Kasumi-1 (cell line): ENCODE measurements at regions not wholly inside any gene's neighbourhood (a gene's known extent, or its start where the extent isn't known, plus 50 kb on each side); places are given as distances from the start of the nearest gene placed in this dataset.
"Not testable (repeated sequence)": the region's sequence is repeated elsewhere in the genome, so short reads cannot be mapped to it uniquely, and the experiment has no call there.

Experiments used
- DNase-seq, 2 experiments: peaks; one replicate each; lab custom pipeline; 2025; lab: John Stamatoyannopoulos, UW

DNA sequence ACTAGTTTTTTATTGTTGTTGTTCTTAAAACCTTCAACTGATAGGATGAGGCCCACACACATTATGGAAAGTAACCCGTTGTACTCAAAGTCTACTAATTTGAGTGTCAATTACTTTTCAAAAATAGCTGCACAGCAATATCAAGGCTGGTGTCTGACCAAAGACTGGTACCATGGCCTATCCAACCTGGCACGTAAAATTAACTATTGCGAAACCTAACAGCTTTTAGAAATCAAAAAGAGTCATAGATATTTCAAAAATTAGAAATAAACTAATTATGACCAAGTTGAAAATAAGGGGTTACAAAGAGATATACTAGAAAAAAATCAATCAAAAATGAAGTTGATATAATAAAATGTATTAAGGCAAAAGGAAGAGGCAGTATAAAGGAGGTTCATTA lies 501.5 kb upstream of the SLC8A1 start:
- DNase-seq = no peak

DNA sequence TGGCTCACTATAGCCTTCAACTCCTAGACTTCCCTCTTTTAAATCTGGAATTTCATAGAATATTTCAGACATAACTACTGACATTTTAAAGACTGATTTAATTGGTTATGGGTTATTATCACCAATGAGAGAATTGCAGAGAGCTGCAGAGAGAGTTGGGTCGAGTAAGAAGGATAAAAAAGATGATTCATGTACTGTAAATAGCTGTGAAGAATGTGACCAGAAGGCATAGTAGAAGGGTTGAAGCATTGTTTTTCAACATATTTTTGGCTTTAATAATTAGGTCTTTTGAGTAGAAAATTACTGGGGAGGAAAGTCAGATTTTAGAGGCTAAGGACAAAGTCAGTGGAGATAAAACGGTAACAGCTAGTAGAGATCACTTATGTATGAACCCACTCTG lies 503.2 kb upstream of the SLC8A1 start:
- DNase-seq = no peak

DNA sequence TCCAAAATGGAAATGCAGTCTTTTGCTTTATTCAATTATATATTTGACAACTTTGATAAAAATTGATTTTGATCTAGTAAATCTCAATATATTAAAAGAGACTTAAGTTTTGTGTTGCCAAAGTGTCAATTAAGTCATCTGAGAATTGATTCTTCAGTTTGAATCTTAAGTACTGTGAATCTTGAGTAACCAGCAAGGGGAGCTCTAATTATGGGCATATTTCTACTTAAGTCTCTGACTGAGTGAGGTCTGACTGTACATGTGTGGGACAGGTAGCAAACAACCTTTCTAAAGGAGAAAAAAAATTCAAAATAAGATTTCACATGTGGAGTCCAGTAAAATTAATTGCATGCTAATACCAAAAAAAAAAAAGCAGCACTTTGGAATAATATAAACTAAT lies 503.7 kb upstream of the SLC8A1 start:
- peak; percentile 13 to 28 for DNase-seq

DNA sequence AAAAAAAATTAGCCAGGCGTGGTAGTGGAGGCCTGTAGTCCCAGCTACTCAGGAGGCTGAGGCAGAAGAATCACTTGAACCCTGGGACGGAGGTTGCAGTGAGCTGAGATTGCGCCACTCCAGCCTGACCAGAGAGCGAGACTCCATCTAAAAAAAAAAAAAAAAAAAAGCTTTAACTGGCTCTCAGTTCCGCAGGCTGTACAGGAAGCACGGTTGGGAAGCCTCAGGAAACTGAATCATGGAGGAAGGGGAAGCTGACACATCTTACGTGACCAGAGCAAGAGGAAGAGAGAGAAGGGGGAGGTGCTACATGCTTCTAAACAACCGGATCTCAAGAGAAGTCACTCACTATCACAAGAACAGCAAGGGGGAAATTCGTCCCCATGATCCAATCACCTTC lies 505.6 kb upstream of the SLC8A1 start:
- DNase-seq = peak; percentile 94 to 96

DNA sequence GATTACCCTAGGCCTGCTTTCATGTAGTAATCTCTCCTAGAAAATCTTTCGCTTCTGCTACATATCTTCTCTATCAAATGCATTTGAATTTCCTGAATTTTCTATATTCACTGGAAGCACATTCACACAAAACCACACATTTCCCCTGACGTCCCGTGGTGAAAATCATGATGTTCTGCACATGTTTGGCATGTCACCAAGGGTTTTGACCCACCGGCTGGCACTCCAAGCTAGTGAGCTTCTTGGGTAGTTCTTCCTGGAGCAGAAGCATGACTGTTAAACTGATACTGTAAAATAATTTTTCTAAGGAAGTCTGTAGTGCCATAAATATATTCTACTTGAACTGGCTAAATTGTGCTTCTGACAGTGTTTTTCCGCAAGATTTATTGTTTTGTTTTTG lies 510.1 kb upstream of the SLC8A1 start:
- DNase-seq = peak; percentile 29 to 33

DNA sequence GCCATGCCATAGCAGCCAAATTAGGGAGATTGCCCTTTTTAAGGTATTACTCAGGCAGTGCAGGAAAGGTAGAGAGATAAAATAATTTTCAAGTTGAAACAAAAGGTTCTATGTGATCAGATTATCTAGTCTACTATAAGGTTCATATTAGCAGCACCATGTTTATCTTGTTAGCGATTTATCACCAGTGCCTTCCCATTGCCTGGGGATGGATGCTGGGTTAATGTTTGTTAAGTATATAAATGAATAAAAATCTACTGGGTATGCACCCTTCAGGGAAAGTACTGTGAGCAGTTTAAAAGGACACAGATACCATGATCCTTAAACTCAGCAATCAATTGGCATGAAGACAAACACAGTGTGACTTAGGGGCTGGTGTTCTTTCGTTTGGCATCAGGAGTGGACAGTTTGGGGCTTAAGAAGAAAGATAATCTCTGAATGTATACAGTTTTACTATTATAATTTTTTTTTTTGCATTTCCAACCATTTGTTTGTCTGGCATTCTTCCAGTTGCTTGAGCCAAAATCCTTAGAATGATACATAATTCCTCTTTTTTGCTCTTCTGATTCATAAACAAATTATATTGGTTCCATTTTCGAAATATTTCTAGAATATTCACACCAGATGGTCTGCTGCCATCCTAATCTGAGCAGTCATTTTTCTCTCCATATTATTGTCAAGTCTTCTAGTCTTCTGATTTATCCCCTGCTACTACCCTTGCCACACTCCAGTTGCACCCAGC lies 512.8 kb upstream of the SLC8A1 start:
- DNase-seq = no peak

DNA sequence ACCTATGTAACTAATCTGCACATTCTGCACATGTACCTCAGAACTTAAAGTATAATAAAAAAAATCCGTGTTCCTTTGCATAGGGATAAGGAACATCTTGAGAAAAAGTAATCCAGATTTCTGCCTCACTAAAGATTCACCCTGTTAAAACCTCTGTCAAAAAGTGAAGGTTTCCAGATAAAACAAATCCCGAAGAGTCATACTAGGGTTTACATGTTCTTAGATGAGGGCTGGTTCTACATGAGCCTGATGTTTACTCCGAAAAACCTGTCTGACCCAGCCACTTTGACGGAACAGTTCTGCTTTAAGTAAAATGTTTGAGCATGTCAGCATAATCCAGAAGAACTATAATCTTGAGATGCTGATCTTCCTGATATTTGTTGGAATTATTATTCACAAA lies 515.6 kb upstream of the SLC8A1 start:
- no peak for DNase-seq

DNA sequence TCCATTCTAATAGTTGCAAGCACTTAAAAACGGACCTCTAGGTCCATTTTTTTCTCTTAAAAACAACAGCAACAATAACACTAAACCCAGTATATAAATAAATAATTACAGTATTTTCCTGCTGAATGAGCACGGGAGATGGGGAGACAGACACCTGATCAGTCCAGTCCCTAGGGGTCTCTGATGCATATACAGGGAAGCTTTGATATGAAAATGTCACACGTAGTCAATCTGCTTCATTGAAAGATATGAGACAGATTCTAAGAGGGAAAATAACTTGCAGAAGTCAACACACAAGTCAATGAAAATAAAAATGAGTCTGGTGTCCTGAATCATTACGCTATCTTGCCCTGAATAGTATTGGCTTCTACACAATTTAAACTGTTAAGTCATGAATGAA lies 523.3 kb upstream of the SLC8A1 start:
- DNase-seq = no peak

DNA sequence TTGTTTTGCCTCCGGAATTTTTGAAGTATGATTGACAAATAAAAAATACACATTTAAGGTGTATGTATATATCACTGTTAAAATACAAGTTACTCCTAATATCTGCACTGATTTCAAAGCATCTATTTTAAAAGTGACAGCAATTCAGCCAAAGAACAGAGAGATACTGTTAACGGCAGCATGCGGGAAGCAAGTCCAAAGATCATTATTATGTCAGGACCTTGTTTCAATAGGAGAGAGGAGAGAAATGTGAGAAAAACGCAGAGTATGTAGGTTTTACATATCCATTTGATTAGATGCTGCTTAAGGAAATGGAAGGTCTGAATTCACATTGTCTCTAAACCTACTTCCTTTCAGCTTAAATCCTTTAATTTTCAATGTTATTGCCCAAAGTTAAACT lies 545.5 kb upstream of the SLC8A1 start:
- DNase-seq = no peak

DNA sequence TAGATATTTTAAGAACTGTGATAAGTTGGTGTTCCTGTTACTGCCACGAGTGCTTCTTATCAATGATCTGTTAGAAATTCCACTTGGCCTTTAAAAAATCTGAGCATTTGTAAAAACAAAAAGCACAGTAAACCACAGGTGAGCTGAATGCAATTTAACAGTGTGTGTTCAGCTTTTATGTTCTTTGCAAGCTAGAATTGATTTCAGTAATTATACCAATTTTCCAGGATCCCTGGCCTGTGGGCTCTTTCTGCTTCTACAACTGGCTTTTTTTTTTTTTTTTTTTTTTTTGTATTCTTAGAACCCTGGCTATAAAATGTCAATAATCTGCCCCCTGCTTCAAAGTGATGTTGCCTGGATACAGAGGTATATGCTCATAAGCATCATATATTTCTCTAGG lies 548.5 kb upstream of the SLC8A1 start:
- no peak for DNase-seq

DNA sequence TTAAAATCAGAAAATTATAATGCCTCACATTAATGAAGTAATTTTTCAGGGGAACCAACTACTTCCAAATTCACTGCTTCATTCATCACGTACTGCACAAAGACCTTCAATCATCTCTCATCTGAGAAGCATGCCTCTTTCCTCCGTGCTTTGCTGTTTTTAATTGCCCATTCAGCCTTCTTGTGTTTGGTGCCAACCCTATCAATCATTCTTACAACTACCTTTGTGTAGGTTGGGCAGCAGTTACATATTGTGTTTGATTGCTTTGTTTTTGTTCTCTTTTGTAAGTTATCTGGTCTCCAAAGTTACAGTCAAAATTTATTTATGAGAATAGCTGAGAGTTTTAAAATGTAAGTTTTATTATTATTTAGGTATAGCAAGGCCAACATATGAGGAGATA lies 549.0 kb upstream of the SLC8A1 start:
- no peak for DNase-seq

DNA sequence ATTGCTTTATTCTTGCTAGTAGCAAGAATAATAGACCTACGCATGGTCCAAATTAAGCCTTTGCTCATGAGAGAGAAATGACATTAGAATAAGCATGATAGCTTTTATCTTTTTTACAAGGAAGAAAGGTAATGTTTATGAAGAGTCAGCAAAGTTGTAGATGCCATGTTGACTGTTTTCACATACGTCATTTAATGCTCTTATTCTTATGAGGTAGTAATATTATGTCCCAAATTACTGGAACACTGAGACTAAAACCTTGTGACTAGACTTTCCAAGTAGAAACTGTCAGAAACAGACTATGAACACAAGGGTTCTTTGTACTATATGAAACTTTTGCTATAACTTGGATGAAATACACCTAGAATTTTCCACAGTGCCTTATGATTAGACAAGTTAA lies 552.8 kb upstream of the SLC8A1 start:
- DNase-seq = no peak

DNA sequence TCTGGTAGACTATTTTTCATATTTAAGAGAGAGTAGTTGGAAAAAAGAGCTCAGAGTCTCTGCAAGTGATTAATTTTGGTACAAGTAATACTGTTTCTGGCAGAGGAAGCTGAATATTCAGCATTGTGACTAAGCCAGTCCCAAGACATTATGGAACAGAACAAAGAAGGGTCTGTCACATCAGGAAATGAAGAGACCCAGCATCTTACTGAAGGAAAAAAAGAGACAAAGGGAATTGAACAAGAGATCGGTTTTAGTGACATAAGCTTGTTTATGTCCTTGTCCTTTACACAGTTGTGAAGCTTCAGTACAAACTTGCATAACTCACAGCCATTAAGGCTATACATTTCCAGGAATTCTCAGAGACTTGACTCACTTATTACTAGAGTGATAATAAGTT lies 568.5 kb upstream of the SLC8A1 start:
- no peak for DNase-seq

DNA sequence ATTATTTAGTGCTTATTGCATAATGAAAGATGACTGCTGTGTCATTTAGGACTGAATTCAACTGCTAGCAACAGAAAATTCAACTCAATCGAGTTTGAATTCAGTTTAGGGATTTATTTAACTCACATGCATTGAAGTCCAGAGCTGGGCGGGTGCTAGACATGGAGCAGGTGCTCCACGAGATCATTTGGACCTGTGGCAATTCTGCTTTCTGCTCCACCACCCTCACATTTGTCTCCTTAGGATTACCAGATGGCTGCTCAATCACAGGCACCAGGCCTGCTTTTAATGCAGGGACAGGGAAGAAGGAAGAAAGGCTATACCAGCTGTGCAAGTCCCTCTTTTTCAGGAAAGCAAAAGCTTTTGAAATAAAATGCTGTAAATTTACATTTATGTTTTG lies 572.9 kb upstream of the SLC8A1 start:
- DNase-seq = no peak

DNA sequence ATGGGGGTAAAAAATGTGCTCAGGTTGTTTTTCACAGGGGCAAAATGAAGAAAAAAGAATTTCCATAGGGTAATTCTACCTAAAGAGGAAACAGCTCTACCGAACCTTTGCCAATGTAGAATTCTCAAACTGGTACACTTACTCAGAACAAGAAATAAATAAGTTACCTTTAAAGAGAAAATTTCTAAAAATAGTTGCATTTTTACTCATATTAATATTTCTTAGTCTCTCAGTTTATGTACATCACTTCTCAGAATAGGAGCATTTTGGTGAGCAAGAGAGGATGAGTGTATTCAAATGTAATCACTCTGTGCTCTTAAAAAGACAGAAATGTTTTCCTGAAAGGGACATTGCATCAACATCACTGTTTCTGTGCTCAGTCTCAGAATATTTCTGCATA lies 574.7 kb upstream of the SLC8A1 start:
- no peak for DNase-seq

DNA sequence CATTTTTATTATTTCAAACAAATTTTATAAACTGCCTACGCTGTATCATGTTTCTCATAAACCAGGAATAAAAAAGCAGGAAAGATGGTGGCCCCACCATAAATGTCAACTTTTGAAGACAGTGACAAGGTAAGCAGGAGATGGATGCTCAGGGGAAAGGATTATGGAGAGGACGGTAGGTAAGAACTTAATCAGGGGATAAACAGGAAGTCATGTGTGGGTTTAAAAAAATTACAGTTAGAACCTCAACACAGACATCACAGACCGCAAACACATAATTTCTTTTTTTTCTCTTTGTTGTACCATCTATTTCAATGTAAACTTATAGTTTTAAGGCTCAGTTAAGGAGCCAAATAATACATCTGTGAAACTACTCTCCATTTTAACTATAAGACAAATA lies 575.2 kb upstream of the SLC8A1 start:
- no peak for DNase-seq

DNA sequence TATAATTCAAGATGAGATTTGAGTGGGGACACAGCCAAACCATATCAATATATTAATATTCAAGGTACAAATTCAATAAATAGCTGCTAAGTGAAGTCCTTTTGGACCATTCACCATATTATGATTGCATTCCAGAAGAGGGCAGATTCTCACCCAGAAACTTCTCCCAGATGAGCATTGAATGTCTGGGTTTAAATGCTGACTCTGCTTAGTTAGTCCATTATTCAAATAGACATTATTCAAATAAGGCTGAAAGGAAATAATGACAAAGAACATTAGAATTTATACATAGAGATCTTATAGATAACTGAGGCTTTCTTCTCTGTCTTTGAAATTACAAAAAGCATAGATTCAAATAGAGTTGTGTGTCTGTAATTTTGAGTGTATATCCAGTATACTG lies 579.4 kb upstream of the SLC8A1 start:
- no peak for DNase-seq

DNA sequence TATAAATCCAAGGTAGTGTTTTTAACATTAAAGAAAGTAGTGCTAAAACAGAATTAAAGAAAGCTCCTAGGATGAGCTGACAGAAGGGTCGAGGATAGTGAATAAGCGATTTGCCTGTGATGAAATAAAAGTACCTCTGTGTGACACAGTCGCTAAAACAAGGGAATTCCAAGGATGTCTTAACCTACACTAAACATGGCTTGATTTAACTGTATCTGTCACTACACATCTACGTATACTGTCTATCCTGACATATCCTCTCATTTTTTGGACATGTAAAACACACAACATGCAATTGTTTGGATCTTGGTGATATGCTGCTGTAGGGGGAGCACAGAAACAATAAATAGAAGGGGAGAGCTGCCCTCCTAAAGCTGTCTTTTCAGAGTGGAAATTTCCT lies 580.8 kb upstream of the SLC8A1 start:
- DNase-seq = no peak

DNA sequence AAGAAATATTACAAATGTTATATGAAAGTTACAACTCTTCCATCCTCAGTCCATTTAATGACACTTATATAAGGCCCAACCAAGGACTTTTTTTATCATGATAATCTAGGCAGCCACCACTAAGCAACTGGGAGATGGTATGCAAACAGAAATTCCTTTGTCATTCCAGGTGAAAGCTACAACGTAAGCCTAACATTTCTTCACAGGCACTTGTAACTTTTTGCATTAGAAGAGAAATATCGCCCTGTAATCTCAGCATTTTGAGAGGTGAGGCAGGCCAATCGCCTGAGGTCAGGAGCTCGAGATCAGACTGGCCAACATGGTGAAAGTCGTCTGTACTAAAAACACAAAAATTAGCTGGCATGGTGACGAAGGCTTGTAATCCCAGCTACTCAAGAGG lies 581.2 kb upstream of the SLC8A1 start:
- DNase-seq = no peak

DNA sequence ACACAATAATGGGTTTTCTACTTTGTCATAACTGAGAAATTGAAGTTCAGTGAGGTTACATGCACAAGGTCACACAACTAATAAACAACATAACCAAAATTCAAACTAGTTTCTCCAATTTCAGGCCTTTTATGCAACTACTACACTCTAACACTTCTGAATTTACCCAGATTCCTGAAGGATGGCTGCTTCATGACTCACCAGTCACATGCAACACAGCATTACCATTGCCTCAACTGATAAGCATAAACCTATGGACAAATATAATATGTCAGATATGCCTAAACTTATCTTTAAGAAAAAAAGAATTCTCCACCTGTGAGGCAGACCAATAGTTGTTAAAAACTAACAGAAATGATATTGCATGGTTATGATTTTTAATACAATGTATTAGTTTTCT lies 586.5 kb upstream of the SLC8A1 start:
- no peak for DNase-seq

DNA sequence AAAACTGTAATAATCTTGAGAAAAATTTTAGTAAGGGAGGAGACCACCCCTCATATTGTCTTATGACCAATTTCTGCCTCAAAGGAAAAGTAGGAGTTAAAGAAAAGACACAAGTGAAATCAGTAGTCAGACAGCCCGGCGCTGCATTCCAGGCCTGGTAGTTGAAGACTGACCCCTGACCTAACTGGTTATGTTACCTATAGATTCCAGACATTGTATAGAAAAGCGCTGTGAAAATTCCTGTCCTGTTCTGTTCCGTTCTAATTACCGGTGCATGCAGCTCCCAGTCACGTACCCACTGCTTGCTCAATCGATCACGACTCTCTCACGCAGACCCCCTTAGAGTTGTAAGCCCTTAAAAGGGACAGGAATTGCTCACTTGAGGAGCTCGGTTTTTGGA lies 587.9 kb upstream of the SLC8A1 start:
- DNase-seq = not testable (repeated sequence)

DNA sequence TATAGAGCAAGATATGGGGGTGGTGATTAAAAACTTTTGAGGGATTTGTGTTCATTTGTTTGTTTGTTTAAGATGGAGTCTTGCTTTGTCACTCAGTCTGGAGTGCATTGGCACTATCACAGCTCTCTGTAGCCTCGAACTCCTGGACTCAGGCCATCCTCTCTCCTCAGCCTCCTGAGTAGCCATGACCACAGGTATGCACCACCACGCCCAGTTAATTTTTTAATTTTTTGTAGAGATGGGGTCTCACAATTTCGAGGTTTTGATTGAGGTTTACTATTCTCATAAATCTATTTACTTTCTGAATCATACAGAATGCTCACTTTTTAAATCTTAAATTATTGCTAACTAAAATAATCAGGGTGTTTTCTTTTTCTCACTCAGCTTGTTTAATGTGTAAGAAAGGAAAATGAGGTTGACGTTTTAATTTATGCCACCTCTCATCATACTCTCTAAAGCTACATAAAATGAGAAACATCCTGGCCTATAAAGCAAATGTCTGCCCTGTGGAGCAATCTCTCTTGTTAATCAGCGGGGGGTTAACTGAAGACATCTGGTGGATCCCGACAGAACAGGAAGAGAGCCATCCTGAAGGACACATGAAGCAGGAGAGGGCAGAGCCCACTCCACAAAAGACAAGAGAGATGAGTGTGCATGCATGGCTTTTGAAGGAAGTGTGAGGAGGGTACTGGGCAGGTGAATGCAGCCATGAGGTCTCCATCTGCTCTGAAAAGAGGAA lies 589.1 kb upstream of the SLC8A1 start:
- no peak for DNase-seq

DNA sequence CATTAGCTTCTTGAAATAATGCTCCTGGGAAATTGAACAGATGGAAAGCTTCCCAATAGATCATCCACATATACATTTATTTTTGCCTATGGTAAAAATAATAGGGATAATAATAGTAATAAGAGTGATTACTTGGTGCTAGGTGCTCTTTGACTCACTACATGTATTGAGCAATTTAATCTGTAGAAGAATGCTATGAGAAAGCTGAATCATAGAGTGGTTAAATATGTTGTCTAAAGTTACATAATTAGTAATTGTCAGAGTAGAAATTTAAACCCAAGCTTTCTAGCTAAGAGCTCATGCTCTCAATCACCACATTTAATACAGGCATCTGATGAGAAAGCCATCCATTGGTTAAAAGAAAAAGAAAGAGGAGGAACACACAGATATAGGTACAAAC lies 590.5 kb upstream of the SLC8A1 start:
- no peak for DNase-seq

DNA sequence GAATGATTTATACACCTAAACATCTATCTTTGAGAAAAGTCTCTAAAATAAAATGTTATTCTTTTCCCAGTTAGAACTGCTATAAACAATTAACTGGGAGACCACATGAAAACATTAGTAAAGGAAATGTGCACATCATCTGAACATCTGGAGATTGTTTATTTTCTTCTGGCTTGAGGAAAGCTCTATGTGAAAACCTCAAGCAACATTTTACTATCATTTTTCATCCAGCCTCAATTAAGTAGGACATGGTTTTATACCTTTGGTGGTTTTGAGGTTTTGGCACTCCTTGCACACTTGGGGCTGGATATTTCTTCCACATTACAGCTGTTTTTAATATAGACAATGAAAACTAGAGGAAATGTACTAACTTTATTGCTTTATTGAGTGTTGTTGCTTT lies 609.5 kb upstream of the SLC8A1 start:
- DNase-seq = no peak
